ENCODE measurements at regions not wholly inside any gene's neighbourhood (a gene's known extent, or its start where the extent isn't known, plus 50 kb on each side); places are given as distances from the start of the nearest gene placed in this dataset.

GRCh38 chr6:28588666-28589065, 63.0 kb downstream of the GPX5 start:
- TF ChIP-seq CTCF (IDR thresholded peaks at IDR 0.05; ENCODE audit: poor library complexity): no peak
- no peak for TF ChIP-seq EZH2phosphoT487 (IDR thresholded peaks at IDR 0.05; ENCODE audit: low read depth, severe bottlenecking, unreplicated experiment)
- no peak for TF ChIP-seq EZH2 (IDR thresholded peaks at IDR 0.05; ENCODE audit: borderline replicate concordance)
- Histone ChIP-seq H3K79me2 (peaks cover 23% of the 10 kb centered on the region), H3K36me3 (replicated peaks; ENCODE audit: insufficient read depth, low read depth) (no peaks in the 10 kb centered on the region), H4K20me1 (ENCODE audit: insufficient read depth, poor library complexity, severe bottlenecking) (no peaks in the 10 kb centered on the region), H2AFZ (peak overlapping the region; percentile 10), H3K9me2 (replicated peaks; ENCODE audit: insufficient read depth) (no peaks in the 10 kb centered on the region), H3K4me2 (peak overlapping the region; percentile 82), H3K4me1 (ENCODE audit: insufficient read depth) (peaks cover 21% of the 10 kb centered on the region), H3K4me3 (no peak overlapping the region), H3K27ac (peak overlapping the region; percentile 22), H3K9me3 (ENCODE audit: low read depth) (no peaks in the 10 kb centered on the region), H3K27me3 (no peaks in the 10 kb centered on the region)
- DNase-seq (ENCODE audit: low spot score): no peak
- 73% methylated on average over 3 of the region's 3 CpGs for WGBS (ENCODE audit: low lambda C conversion rate, missing lambda C conversion rate)

GRCh38 chr6:28589234-28589956, 63.7 kb downstream of the GPX5 start:
- no peaks in the 10 kb centered on the region for H4K20me1 ChIP-seq (ENCODE audit: insufficient read depth, poor library complexity, severe bottlenecking)
- no peaks in the 10 kb centered on the region for H3K36me3 ChIP-seq (replicated peaks; ENCODE audit: insufficient read depth, low read depth)
- H3K4me2 ChIP-seq: peak overlapping the region; percentile 82
- TF ChIP-seq CTCF (IDR thresholded peaks at IDR 0.05; ENCODE audit: poor library complexity): no peak
- TF ChIP-seq EZH2phosphoT487 (IDR thresholded peaks at IDR 0.05; ENCODE audit: low read depth, severe bottlenecking, unreplicated experiment): no peak
- no peak for TF ChIP-seq EZH2 (IDR thresholded peaks at IDR 0.05; ENCODE audit: borderline replicate concordance)
- no peaks in the 10 kb centered on the region for H3K27me3 ChIP-seq
- H3K9me2 ChIP-seq (replicated peaks; ENCODE audit: insufficient read depth): no peaks in the 10 kb centered on the region
- peak; percentile 91 for DNase-seq (ENCODE audit: low spot score)
- peaks cover 21% of the 10 kb centered on the region for H3K4me1 ChIP-seq (ENCODE audit: insufficient read depth)
- peak overlapping the region; percentile 5 for H3K4me3 ChIP-seq
- 9% methylated on average over 34 of the region's 34 CpGs for WGBS (ENCODE audit: low lambda C conversion rate, missing lambda C conversion rate)
- peaks cover 16% of the 10 kb centered on the region for H3K79me2 ChIP-seq
- H2AFZ ChIP-seq: peak overlapping the region; percentile 41
- H3K9me3 ChIP-seq (ENCODE audit: low read depth): no peaks in the 10 kb centered on the region
- H3K27ac ChIP-seq: peak overlapping the region; percentile 35

DNA sequence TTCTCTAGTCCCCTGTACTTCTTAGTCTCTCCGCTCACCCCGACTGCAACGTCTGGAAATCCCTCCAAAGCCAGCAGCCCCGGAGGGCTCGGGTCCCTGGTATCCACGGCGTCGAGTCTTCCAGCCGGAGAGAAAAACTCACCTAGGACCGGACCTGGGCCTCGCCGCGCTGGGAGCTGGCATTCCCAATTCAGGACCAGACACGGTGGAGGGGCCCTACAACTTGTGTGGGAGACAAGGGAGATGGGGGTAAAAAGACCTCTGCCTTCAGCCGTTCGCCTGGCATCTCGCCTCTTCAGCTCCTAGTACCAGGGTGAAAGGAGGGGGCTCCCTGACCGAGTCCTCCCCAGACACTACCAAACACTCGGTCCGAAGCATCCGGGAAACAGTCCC, 64.3 kb downstream of the GPX5 start:
- peaks cover 15% of the 10 kb centered on the region for H3K4me1 ChIP-seq (ENCODE audit: insufficient read depth)
- H3K36me3 ChIP-seq (replicated peaks; ENCODE audit: insufficient read depth, low read depth): no peaks in the 10 kb centered on the region
- peak overlapping the region; percentile 41 for H2AFZ ChIP-seq
- peak; percentile 8 for DNase-seq (ENCODE audit: low spot score)
- no peaks in the 10 kb centered on the region for H3K9me3 ChIP-seq (ENCODE audit: low read depth)
- no peaks in the 10 kb centered on the region for H3K9me2 ChIP-seq (replicated peaks; ENCODE audit: insufficient read depth)
- H4K20me1 ChIP-seq (ENCODE audit: insufficient read depth, poor library complexity, severe bottlenecking): no peaks in the 10 kb centered on the region
- peaks cover 10% of the 10 kb centered on the region for H3K79me2 ChIP-seq
- TF ChIP-seq EZH2 (IDR thresholded peaks at IDR 0.05; ENCODE audit: borderline replicate concordance) (no peak), EZH2phosphoT487 (IDR thresholded peaks at IDR 0.05; ENCODE audit: low read depth, severe bottlenecking, unreplicated experiment) (no peak), CTCF (IDR thresholded peaks at IDR 0.05; ENCODE audit: poor library complexity) (no peak)
- H3K4me2 ChIP-seq: peak overlapping the region; percentile 69
- H3K27me3 ChIP-seq: no peaks in the 10 kb centered on the region
- peak overlapping the region; percentile 5 for H3K4me3 ChIP-seq
- H3K27ac ChIP-seq: peak overlapping the region; percentile 35
- WGBS (ENCODE audit: low lambda C conversion rate, missing lambda C conversion rate): 23% methylated on average over 21 of the region's 21 CpGs

Data from hepatocyte (in vitro differentiated cells).